Suprapubic skin (tissue), 3 donors: ENCODE measurements at regions not wholly inside any gene's neighbourhood (a gene's known extent, or its start where the extent isn't known, plus 50 kb on each side); places are given as distances from the start of the nearest gene placed in this dataset.

Source experiments
- CTCF ChIP-seq, 2 donors: fragments of 200-600 bp in 1 of 2; fragments of 450-650 bp in 1 of 2; sonication (generic) in 1 of 2; IDR thresholded peaks; one replicate each; pipeline ENCODE4 v1.5.1; 2016 to 2019; ENCODE audit warnings: antibody characterized with exemption in 2 of 2, mild to moderate bottlenecking in 1 of 2, moderate library complexity in 1 of 2
- POLR2AphosphoS5 ChIP-seq, 3 donors: sonication (generic); formaldehyde crosslinking; IDR thresholded peaks; one replicate each; pipeline ENCODE4 v1.6.1; 2017; ENCODE audit warnings: antibody characterized with exemption in 3 of 3

- TF ChIP-seq CTCF (IDR thresholded peaks at IDR 0.05), result no peak
- TF ChIP-seq POLR2AphosphoS5 (IDR thresholded peaks at IDR 0.05), result no peak
These were observed 306.5 kb downstream of the IL20RB start for GRCh38 chr3:137264071-137264820.
